ENCODE measurements at regions not wholly inside any gene's neighbourhood (a gene's known extent, or its start where the extent isn't known, plus 50 kb on each side); places are given as distances from the start of the nearest gene placed in this dataset.

- intact Hi-C loops (cut with DNase I; ENCODE audit: low total_unique reads) = no loop called here
- H3K36me3 ChIP-seq = no peaks in the 10 kb centered on the region
- H3K9me3 ChIP-seq = no peaks in the 10 kb centered on the region
- no peak overlapping the region for H3K4me3 ChIP-seq
- H3K27me3 ChIP-seq = no peaks in the 10 kb centered on the region
- H3K4me1 ChIP-seq = peaks cover 0 to 8% (median 0%) of the 10 kb centered on the region in 4 donors
- peak in 1 of 2 donors; percentile 21 for DNase-seq
- TF ChIP-seq EP300 (IDR thresholded peaks at IDR 0.05) = no peak
- TF ChIP-seq CTCF (IDR thresholded peaks at IDR 0.05) = no peak
- no peak for TF ChIP-seq POLR2A (IDR thresholded peaks at IDR 0.05)
- no peak for TF ChIP-seq POLR2AphosphoS5 (IDR thresholded peaks at IDR 0.05)
- no peak overlapping the region for H3K27ac ChIP-seq
- WGBS, 5 donors = 70 to 86% (median 79%) methylated on average over 5 of the region's 5 CpGs
Measured at GRCh38 chr13:40432018-40432978, 234.1 kb downstream of the FOXO1 start.

GRCh38 chr13:40433001-40433400 is 233.4 kb downstream of the FOXO1 start:
- Histone ChIP-seq H3K4me3 (no peak overlapping the region), H3K27ac (no peak overlapping the region), H3K27me3 (no peaks in the 10 kb centered on the region), H3K9me3 (no peaks in the 10 kb centered on the region), H3K4me1 (peaks cover 0 to 8% (median 0%) of the 10 kb centered on the region in 4 donors), H3K36me3 (no peaks in the 10 kb centered on the region)
- DNase-seq = no peak
- intact Hi-C loops (cut with DNase I; ENCODE audit: low total_unique reads) = no loop called here
- 68 to 94% (median 80%) methylated on average over 6 of the region's 6 CpGs for WGBS, 5 donors
- TF ChIP-seq POLR2A (IDR thresholded peaks at IDR 0.05) (no peak), CTCF (IDR thresholded peaks at IDR 0.05) (no peak), EP300 (IDR thresholded peaks at IDR 0.05) (no peak), POLR2AphosphoS5 (IDR thresholded peaks at IDR 0.05) (no peak)

- peak in 1 of 2 donors; percentile 22 for DNase-seq
- intact Hi-C loops (cut with DNase I; ENCODE audit: low total_unique reads) = no loop called here
- no peak overlapping the region for H3K4me3 ChIP-seq
- no peaks in the 10 kb centered on the region for H3K36me3 ChIP-seq
- no peaks in the 10 kb centered on the region for H3K27me3 ChIP-seq
- TF ChIP-seq POLR2AphosphoS5 (IDR thresholded peaks at IDR 0.05) (no peak), POLR2A (IDR thresholded peaks at IDR 0.05) (no peak), CTCF (IDR thresholded peaks at IDR 0.05) (no peak), EP300 (IDR thresholded peaks at IDR 0.05) (no peak)
- H3K4me1 ChIP-seq = peaks cover 0 to 14% (median 1%) of the 10 kb centered on the region in 4 donors
- H3K27ac ChIP-seq = no peak overlapping the region
- H3K9me3 ChIP-seq = no peaks in the 10 kb centered on the region
- WGBS, 5 donors = 84 to 92% (median 87%) methylated on average over 4 of the region's 4 CpGs
Measured at GRCh38 chr13:40433577-40433976, 232.9 kb downstream of the FOXO1 start.

GRCh38 chr13:40434516-40435397 is 231.7 kb downstream of the FOXO1 start:
- H3K36me3 ChIP-seq = no peaks in the 10 kb centered on the region
- 59 to 74% (median 67%) methylated on average over 4 of the region's 4 CpGs for WGBS, 5 donors
- intact Hi-C loops (cut with DNase I; ENCODE audit: low total_unique reads) = no loop called here
- H3K9me3 ChIP-seq = no peaks in the 10 kb centered on the region
- H3K27me3 ChIP-seq = no peaks in the 10 kb centered on the region
- H3K4me1 ChIP-seq = peaks cover 0 to 24% (median 7%) of the 10 kb centered on the region in 4 donors
- TF ChIP-seq EP300 (IDR thresholded peaks at IDR 0.05) (no peak), CTCF (IDR thresholded peaks at IDR 0.05) (no peak), POLR2A (IDR thresholded peaks at IDR 0.05) (no peak), POLR2AphosphoS5 (IDR thresholded peaks at IDR 0.05) (no peak)
- no peak overlapping the region for H3K4me3 ChIP-seq
- no peak overlapping the region for H3K27ac ChIP-seq
- no peak for DNase-seq
